HG02852 (cell line): ENCODE measurements at regions not wholly inside any gene's neighbourhood (a gene's known extent, or its start where the extent isn't known, plus 50 kb on each side); places are given as distances from the start of the nearest gene placed in this dataset.
"Not testable (repeated sequence)": the region's sequence is repeated elsewhere in the genome, so short reads cannot be mapped to it uniquely, and the experiment has no call there.

Source experiments
- ATAC-seq: cut with Tn5 transposase; IDR thresholded peaks from one replicate; pipeline ENCODE4 v1.9.1; 2021; ENCODE audit warnings: mild to moderate bottlenecking, moderate library complexity; ENCODE audit not compliant: unreplicated experiment

DNA sequence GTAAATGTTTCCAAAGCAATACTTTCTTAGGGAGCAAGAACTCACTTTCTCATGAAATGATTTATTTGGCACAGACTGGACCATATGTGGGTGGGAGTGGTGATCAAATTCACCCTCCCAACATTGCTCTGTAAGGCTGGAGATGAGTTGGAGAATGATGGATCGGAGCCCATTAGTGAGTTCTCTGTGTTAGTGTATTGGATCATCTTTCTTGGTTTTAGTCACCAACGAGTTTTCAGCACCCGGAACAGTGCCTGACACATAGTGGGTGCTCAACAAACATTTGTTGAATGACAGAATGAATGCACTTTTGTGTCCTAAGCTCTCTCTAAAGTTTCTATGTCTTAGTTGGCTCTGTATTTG is 104.5 kb upstream of the FAM20A start:
- ATAC-seq = no peak

- no peak for ATAC-seq
Measured at GRCh38 chr17:68704871-68705713, 103.9 kb upstream of the FAM20A start.

DNA sequence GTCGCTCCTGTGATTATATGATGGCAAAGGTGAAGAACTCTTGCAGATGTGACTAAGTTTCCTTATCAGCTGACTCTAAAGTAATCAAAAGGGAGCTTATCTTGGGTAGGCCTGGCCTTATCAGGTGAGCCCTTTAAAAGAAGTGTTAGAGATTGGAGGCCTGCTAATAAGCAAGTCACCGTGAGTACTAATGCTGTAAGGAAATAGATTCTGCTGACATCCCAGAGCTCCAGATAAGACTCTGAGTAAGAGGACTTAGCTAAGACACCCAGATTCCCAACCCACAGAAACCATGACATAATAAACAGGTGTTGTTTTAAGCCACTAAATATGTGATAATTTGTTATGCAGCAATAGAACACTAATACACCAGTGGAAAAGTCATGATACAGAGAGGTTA is 99.9 kb upstream of the FAM20A start:
- no peak for ATAC-seq

DNA sequence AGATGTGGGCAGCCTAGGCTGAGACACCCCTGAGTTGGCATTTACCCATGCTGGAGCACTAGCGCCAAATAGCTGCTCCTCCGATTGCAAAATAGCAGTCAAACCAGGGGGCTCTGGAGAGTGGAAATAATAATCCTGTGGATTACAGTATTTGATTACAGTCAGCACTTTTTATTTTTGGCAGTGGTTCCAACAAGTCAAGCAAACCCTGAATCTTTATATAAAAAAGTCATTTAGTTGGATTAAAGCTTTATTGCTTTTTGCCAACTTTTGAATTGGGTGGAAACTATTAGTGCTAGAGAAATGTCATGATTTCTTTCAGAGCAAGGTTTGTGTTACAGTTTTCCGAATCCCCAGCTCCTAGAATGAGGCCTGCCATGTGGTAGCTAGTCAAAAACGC is 99.3 kb upstream of the FAM20A start:
- ATAC-seq = no peak

- ATAC-seq = no peak
Measured at GRCh38 chr17:68699936-68700335, 98.8 kb upstream of the FAM20A start.

DNA sequence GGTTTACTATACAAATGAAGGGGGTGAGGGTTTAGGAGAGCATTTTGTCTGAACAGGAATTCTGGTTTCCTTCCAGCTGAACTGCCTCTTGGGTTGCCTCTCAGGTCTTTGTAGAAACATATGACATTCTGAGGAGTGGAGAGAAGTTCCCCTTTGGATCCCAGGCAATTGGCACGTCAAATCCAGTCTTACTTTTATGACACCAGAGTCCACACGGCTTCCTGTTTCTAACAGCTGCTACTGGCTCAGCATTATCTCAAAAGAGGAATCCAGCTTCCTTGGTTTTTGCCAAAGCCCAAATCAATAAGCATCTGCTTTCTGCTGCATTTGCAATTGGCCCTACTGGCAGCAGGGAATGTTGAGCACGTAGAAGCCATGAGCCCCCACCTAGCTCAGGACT is 97.6 kb upstream of the FAM20A start:
- no peak for ATAC-seq

DNA sequence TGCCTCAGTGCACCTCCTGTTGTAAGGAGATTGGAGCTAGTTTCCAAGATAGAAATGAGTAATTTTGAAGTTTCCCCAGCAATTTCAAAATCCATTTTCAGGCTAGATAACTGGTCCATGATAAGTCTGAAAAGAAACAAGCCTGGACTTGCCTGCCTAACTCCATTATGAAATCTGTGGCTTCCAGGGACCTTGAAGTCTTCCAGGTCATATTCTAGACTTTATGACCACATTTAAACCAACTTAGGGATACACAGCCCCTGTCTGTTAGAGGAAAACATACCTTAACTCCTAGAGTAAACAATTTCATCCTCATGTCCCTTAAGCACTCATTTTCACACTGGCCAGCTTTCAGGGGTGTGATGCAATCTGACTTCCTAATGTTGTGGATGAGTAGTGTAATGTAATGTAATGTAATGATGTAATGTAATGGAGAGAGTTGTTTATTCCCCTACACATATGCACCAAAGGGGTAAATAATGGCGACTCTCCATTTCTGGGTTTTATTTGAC is 96.7 kb upstream of the FAM20A start:
- no peak for ATAC-seq

DNA sequence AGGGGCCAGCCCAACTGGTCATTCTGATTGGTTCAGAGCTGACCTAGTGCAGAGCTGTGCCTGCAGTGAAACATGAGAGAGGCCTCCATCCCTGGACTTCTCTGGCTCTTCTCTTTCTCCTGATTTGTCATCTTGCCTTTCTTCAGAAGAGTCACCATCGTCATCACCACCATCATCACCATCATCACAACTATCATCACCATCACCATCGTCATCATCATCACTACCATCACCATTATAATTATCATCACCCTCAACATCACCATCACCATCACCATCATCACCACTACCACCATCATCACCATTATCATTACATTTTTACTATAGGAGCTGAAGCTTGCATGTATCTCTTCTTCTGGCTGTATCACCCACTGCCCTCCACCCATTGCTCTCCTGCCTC is 94.5 kb upstream of the FAM20A start:
- no peak for ATAC-seq

- ATAC-seq = no peak
Measured at GRCh38 chr17:68694791-68695485, 93.8 kb upstream of the FAM20A start.

GRCh38 chr17:68693896-68694295 is 92.7 kb upstream of the FAM20A start:
- no peak for ATAC-seq

DNA sequence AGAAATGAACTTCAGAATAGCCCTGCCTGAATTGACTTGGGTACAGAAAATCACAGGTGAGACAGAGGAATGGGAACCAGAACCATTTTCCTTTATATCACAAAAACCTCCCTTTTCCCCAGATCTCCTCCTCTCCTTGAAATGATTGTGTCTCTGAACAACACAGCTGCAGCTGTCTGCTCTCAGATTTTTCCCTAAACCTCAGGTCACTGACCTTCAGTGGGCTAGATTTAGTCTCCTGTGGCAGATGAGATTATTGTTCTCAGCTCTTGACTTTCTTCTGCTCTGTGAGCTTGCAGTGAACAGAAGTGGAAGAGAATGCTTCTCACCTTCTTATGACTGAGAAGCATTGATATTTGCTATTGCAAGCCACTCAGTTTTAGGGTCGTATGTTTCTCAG is 92.3 kb upstream of the FAM20A start:
- ATAC-seq = no peak

DNA sequence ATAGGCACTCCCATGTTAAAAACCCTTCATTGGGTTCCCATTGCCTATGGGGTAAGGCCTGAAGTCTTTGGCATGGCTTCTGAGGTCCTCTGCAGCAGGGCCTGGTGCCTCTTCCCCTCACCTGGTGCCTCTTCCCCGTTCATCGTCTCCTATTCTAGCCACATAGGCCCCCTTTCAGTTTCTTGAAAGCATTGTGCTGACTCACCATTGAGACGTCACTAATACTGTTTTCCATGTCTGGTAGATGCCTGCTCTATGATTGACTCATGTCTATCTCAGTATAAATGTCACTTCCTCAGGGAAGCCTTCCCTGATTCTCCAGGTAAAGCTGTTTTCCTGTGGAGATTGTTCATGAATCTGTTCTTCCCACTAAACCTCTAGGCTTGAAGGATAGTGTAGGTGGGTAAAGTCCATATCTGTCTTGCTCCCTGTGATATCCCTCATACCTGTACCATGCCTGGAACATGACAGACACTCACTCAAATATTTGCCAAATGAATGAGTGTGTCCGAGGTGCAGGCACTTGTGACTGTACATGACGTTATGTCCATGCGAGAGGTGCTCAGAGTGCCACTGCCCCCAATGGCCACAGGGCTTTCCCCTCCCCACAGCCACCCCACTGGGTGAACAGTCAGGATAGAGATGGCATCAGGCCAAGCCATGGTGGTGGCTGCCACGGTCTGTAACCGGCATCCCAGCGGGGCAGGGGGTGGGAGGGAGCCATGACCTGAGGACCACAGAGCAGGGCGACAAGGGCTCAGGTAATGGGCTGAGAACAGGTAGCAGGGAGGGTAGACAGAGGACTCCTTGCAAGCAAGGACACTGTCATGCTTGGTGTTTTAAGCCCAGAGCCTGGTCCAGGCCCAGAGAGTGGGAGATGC is 85.2 kb upstream of the FAM20A start:
- no peak for ATAC-seq

DNA sequence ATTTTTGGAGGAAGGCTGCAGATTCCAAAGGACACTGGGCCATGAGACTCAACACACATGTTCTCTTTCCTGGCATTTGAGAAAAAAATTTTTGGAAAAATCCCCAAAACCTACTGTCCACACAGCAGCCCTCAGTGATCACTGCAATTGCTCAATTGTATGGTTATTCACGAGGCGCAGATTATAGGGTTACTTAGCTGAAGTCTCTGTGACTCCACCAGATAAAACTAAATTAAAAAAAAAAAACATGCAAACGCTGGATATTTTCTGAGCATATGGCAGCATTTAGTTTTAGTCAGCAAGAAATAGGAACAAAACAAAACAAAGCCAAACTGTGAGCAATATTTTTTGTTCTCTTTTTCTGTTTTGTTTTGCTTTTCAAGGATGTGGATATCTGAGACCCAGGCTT is 83.8 kb upstream of the FAM20A start:
- ATAC-seq = no peak

DNA sequence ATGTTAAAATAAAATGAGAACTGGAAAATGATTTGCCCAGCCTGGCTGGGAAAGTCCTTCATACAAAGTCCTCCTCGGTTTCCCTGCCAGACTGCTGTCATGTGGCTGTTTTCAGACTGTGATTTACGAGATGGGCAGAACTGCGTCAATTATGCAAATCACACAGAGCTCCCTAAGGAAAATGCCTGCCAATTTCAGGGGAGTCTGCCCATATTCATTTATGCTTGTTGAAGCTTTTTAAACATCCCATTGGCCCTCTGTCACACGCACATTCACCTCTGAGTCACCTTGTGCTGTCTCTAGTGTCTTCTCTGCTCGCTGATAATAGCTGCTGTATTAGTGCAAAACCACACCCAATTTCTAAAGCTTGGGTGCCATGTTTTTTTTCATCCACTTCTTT is 81.7 kb upstream of the FAM20A start:
- no peak for ATAC-seq

DNA sequence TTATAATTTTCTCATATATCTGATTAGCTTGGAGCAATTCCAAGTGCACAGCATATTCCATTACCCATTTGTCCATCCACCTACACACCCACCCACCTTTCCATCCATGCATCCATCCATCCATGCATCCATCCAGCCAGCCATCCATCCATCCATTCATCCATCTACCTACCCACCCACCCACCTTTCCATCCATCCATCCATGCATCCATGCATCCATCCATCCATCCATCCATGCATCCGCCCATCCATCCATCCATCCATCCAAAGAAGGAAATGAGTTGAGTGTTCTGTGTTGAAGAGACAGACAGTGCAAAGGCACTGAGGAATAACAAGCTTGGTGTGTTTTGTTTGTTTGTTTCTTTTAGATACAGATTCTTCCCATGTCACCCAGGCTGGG is 78.7 kb upstream of the FAM20A start:
- no peak for ATAC-seq

GRCh38 chr17:68676856-68677255 is 75.7 kb upstream of the FAM20A start:
- no peak for ATAC-seq

GRCh38 chr17:68675723-68676122 is 74.6 kb upstream of the FAM20A start:
- ATAC-seq = no peak

GRCh38 chr17:68674029-68674925 is 73.1 kb upstream of the FAM20A start:
- no peak for ATAC-seq

GRCh38 chr17:68670967-68671693 is 70.0 kb upstream of the FAM20A start:
- no peak for ATAC-seq

DNA sequence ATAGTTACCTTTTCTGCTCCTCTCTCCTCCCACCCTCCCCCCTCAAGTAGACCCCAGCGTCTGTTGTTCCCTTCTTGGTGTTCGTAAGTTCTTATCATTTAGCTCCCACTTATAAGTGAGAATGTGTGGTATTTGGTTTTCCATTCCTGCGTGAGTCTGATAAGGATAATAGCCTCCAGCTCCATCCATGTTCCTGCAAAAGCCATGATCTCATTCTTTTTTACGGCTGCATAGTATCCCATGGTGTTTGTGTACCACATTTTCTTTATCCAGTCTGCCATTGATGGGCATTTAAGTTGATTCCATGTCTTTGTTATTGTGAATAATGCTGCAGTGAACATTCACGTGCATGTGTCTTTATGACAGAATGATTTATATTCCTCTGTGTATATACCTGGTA is 65.3 kb upstream of the FAM20A start:
- ATAC-seq = not testable (repeated sequence)
